ENCODE measurements at regions not wholly inside any gene's neighbourhood (a gene's known extent, or its start where the extent isn't known, plus 50 kb on each side); places are given as distances from the start of the nearest gene placed in this dataset.

GRCh38 chr3:67290438-67290837, 292.3 kb downstream of the KBTBD8 start:
- no peak for DNase-seq

GRCh38 chr3:67291287-67292252, 293.5 kb downstream of the KBTBD8 start:
- no peak for DNase-seq

DNA sequence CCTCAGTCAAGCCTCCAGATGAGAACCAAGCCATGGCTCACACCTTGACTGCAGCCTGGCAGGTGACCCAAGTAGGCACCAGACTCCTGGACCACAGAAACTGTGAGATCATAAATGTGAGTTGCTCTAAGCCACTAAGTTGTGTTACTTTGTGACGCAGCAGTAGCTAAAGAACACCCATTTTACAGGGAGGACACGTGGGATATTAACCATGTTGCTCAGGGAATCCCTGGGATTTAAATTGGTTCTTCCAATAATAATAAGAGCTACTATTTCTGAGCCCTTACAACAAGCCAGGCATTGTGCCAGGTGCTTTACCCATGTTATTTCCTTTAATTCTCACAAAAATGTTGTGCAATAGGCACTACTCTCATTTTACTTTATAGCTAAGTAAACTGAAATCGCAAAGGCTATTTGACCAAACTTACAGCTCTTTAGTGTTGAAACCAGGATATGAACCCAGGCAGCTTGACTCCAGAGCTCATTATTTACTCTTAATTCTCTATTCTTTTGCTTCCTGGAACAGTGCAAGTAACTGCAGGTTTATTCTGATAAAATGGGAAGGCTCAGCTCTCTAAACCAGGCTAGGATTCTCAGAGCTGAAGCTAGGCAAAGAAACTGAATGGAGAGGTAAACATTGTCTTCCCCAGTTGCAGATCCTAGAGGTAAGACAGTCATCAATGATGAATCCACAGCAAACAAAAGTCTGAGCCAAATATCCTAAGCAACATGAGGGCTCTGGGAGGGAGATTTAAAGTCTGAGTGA, 294.4 kb downstream of the KBTBD8 start:
- no peak for DNase-seq

- DNase-seq = no peak
These were observed 296.2 kb downstream of the KBTBD8 start for GRCh38 chr3:67294341-67294740.

GRCh38 chr3:67296039-67296892, 298.2 kb downstream of the KBTBD8 start:
- DNase-seq = no peak

DNA sequence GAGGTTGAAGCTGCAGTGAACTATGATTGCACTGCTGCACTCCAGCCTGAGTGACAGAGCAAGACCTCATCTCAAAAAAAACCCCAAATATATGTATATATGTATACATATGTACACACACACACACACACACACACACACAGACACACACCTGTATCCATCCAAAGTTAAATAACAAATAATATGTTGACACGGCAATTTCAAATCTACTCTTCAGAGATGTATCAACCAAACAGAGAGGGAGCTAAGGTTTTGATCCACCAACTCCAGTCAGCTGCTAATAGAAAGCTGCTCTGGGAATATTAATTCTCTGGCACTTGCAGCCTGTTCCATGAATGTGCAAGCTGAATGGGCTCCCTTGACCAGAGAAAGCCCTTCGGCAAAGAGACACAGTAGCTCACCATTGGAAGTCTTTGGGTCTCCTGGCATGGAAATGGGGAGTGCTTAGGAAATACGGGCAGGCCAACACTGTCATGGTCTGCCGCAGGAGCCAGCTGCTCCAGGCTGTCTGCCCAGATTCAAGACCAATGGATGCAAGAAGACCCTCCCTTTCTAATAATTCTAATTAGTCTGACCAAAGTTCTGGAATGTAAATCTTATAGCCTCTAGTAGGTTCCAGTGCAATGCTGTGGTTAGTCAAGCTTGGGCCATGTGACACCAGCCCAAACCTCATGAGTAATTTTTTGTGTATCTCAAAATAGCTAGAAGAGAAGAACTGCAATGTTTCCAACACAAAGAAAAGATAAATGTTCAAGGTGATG, 299.8 kb downstream of the KBTBD8 start:
- DNase-seq = no peak

- DNase-seq = no peak
These were observed 303.4 kb downstream of the KBTBD8 start for GRCh38 chr3:67301556-67301955.

DNA sequence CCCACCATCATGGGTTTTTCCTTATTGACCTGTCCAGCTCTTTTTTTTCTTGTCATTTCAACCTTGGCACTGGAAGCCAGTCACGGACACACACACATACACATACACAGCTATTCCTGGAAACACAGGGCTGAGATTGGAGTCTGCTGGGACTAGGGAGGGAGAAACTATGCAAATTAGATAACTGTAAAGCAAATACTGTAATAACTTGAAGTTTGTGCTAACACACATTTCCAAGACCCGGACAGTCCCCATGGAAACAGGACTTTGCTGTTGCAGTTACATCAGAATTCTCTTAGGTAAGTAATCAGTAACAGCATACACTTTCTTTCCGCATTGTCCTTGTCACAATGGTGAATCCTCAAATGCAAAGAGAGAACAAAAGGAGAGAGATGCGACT, 304.4 kb downstream of the KBTBD8 start:
- no peak for DNase-seq

- no peak for DNase-seq
These were observed 307.1 kb downstream of the KBTBD8 start for GRCh38 chr3:67305160-67305559.

GRCh38 chr3:67305922-67306321, 307.8 kb downstream of the KBTBD8 start:
- no peak for DNase-seq

GRCh38 chr3:67311440-67311839, 313.3 kb downstream of the KBTBD8 start:
- DNase-seq = no peak

GRCh38 chr3:67312155-67312554, 314.0 kb downstream of the KBTBD8 start:
- no peak for DNase-seq

- DNase-seq = no peak
These were observed 320.1 kb downstream of the KBTBD8 start for GRCh38 chr3:67318162-67318561.

DNA sequence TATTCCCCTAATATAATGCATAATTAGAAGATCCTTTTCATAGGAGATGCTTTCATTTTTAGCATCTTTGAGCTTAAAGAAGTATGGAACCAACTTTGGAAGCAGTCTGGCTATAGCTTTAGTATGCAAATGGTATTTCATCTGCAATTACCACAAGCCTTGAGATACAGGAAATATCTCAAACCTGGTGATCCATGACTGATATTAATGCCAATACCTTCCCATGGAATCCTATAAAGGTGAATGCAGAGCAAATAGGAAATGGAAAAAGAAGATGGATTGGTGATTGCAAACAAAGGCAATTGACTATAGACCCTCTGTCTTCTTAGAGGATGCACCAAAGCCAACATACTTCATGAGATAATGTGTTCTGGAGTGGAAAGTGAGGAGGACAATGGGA, 326.4 kb downstream of the KBTBD8 start:
- DNase-seq = no peak

All from activated T-cell treated with anti-CD3 and anti-CD28 coated beads for 4 hours (primary cell).